IPS-18c (cell line): ENCODE measurements at regions not wholly inside any gene's neighbourhood (a gene's known extent, or its start where the extent isn't known, plus 50 kb on each side); places are given as distances from the start of the nearest gene placed in this dataset.

Source experiments
- H3K4me3 ChIP-seq: 2 replicates; pipeline ENCODE4 v1.7.0; 2013; ENCODE audit warnings: low read depth, mild to moderate bottlenecking, low read length, moderate library complexity; ENCODE audit not compliant: insufficient read depth
- H3K9me3 ChIP-seq: one replicate; pipeline ENCODE4 v1.6.1; 2013; ENCODE audit warnings: mild to moderate bottlenecking, low read length, moderate library complexity; ENCODE audit not compliant: control insufficient read depth, insufficient read depth

DNA sequence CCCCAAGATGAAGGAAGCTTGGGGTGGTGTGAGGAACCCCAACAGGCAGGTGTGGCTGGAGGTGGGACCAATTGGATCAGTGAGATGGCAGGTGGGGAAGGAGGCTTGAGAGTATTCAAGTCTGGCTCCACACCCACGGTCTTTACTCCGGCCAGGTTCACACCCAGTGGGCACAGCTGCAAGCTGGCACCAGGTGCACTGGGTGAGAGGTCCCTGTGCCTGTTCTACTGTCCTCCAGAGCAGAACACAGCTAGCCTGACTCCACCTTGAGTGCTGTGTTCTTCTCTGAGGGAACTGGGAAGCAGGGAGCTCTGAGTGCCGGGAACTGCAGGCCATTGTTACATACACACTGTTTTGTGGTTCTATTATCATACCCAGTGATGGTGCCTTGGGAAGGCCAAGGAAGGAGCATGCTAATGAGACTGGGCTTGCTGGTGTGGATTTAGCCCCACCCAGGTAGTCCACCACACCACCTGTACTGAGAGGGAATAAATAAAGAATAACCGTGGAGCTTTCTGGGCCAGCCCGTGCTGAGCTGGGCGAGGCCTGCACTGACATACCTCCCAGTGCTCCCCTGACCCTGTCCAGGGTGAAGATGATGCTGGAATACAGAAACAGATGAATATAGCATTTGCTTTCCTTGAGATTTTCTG, 93.4 kb downstream of the ABHD5 start:
- Histone ChIP-seq H3K9me3 (no peaks in the 10 kb centered on the region), H3K4me3 (no peak overlapping the region)

DNA sequence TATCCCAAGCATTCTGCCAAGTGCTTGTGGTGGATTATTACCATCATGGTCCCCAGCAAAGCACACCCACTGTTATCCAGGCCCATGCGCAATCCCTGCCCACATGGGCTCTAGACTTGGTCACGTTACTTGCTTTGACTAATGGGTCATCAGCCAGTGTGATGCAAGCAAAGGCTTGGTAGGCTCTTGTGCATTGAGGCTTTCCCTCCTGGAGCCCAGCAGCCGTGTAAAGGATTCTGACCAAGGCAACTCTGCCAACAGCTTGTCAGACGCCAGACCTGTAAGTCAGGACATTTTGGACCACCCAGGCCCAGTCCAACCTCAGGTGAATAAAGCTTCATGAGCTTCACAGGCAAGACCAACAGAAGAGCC, 93.9 kb downstream of the ABHD5 start:
- Histone ChIP-seq H3K4me3 (no peak overlapping the region), H3K9me3 (no peaks in the 10 kb centered on the region)

- H3K4me3 ChIP-seq = no peak overlapping the region
Observed at GRCh38 chr3:43785551-43785950, 94.8 kb downstream of the ABHD5 start.

GRCh38 chr3:43786102-43786501, 95.4 kb downstream of the ABHD5 start:
- no peaks in the 10 kb centered on the region for H3K9me3 ChIP-seq
- H3K4me3 ChIP-seq = no peak overlapping the region

More at GRCh38 chr3:43785551-43785950, 94.8 kb downstream of the ABHD5 start:
- no peaks in the 10 kb centered on the region for H3K9me3 ChIP-seq

GRCh38 chr3:43786526-43787305, 96.0 kb downstream of the ABHD5 start:
- H3K4me3 ChIP-seq = no peak overlapping the region
- H3K9me3 ChIP-seq = no peaks in the 10 kb centered on the region

DNA sequence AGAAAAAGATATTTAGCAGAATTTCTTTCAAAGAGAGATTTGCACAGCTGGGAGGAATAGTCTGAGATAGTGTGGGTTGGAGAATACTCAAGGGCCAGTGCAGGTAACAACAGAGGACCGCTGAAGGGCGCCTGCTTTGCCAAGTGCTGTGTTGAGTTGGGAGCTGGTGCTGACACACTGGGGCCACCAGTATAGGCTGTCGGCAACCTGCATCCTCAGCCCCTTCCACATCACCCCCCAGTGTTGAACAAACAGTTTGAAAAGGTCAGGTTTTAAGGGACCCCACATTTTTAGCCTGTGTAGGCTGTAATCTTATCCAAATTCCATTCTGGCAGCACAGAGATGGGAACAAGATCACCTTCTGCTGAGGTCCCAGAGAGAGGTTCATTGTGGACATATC, 96.6 kb downstream of the ABHD5 start:
- Histone ChIP-seq H3K9me3 (no peaks in the 10 kb centered on the region), H3K4me3 (no peak overlapping the region)

DNA sequence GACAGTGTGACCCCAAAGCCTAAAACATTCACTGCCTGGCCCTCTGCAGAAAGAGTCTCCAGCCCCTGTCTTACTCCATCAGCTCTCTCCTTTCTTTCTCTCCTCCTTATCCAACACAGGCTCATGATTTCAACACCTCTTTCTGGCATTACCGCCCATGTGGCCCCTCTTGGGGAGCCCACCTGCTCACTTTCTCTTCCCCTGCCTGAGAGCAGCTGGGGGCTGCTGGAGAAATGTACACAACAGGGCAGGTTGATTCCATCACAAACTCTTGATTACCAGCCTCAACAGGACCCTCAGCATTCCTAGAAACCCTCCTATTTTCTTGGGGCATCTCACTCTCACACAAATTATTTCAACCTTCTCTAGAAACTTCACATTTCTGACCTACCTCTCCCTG, 98.3 kb downstream of the ABHD5 start:
- H3K4me3 ChIP-seq = no peak overlapping the region

DNA sequence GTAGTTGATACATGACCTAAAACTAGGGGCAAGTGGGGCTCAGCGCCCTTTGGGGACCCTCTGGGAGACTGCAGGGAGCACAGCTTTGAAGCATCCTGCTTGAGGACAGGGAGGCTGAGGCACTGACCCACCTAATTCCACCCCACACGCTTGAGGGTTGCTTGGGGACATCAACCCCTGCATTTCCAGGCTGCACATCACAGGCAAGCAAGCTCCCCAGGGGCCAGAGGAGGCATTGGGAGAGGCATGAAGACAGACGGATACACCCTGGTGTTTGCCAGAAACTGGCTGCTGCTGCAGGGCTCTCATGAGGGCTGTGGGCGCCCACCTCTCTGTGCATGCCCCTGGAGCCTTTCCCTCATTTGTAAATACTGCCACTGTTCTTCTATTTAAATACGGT, 99.3 kb downstream of the ABHD5 start:
- Histone ChIP-seq H3K9me3 (peaks cover 2% of the 10 kb centered on the region), H3K4me3 (no peak overlapping the region)

More for the DNA sequence above, 98.3 kb downstream of the ABHD5 start:
- peaks cover 2% of the 10 kb centered on the region for H3K9me3 ChIP-seq

DNA sequence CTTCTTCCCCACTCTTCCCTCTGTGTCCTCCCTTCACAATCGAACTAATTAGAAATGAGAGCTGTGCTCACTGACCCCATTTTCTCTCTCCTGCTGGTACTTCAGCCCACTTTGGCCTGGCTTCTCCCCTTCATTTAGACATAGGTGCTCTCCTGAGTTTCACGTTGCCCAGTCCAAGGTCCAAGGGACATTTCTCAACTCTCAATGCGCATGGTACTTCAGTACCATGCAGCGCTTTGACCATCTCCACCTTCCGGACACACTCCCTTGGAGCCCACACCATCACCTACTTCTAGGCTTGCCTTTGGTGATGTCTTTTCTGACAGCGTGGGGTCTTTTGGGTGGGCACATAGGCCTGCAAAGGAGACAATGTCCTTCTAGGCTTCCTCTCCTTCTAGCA, 99.7 kb downstream of the ABHD5 start:
- H3K9me3 ChIP-seq = peaks cover 2% of the 10 kb centered on the region
- H3K4me3 ChIP-seq = no peak overlapping the region

DNA sequence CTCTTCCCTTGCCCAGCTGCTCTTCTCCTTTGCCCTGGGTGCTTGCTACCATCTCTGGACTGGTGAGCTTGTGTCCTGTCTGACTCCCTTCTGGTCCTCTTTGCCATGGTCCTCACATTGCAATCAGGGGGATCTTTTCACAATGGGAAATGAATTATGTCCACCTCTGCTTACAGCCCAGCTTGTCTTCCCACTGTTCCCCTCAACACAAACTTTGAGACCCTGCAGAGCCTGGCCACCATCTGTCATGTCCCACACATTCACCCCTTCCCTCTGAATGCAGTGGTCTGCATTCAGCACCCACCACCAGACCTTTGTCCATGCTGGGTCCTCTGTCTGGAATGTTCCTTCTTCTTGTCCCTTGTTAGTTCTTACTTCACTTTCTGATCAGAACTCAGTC, 100.5 kb downstream of the ABHD5 start:
- Histone ChIP-seq H3K9me3 (peaks cover 2% of the 10 kb centered on the region), H3K4me3 (no peak overlapping the region)

DNA sequence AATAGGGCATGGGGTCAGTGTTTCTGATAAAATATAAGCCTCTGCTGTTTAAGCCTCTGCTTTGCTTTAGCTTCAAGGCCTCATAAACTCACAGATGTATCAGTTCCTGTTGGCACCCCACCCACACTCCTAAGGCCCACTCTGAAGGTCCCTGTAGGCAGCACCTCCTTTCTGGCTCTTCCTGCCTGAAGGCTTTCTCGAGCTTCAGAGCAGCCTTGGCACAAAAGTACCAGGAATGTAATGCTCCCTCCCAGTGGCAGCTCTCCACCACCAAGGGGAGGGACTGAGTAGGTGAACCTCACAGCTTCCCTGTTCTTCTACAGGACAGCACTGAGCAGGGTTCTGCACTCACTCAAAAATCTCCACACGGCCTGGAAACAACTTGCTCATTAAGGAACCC, 102.2 kb downstream of the ABHD5 start:
- H3K4me3 ChIP-seq = no peak overlapping the region
- H3K9me3 ChIP-seq = peaks cover 2% of the 10 kb centered on the region

DNA sequence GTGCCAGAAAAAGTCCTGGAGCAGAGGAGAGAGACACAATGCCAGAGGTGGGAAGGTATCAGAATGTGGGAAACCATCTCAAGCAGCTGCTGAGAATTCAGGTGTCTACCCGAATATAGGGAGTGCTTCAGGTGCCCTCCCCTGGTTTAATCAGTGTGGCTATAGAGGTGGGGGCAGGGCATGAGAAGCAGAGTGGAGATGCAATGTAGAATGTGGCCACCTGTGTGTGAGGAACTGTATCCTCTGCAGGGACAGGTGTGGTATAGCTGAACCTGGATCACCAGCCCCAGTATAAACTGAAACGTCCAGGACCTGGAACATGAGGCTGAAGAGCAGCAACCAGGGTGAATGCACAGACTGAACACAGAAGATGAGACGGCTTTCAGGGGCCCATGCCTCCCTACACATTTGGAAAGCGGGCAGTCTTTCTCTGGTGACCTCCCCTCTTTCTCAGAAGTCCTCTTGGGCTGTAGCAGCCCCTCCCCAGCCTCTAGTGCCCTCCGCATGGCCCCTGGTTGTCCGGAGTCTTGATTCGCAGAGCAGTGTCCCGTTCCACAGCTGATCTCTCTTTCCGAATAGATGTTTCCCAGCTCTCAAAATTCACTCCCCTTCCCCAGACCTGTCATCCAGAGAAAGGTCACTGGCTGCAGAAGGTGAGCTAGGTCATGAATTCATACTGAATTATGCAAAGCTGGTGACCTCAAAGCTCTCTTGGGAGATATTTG, 103.1 kb downstream of the ABHD5 start:
- H3K4me3 ChIP-seq = no peak overlapping the region; the same call in 1 of the 2 replicates

GRCh38 chr3:43794776-43795175, 104.0 kb downstream of the ABHD5 start:
- peaks cover 2% of the 10 kb centered on the region for H3K9me3 ChIP-seq

More for the DNA sequence above, 103.1 kb downstream of the ABHD5 start:
- peaks cover 2% of the 10 kb centered on the region for H3K9me3 ChIP-seq

GRCh38 chr3:43795491-43795890, 104.8 kb downstream of the ABHD5 start:
- Histone ChIP-seq H3K4me3 (no peak overlapping the region), H3K9me3 (peaks cover 2% of the 10 kb centered on the region)

More at GRCh38 chr3:43794776-43795175, 104.0 kb downstream of the ABHD5 start:
- H3K4me3 ChIP-seq = no peak overlapping the region

- Histone ChIP-seq H3K9me3 (peaks cover 2% of the 10 kb centered on the region), H3K4me3 (no peak overlapping the region)
Observed at GRCh38 chr3:43796041-43796596, 105.4 kb downstream of the ABHD5 start.

- Histone ChIP-seq H3K4me3 (no peak overlapping the region), H3K9me3 (peaks cover 2% of the 10 kb centered on the region)
Observed at GRCh38 chr3:43797794-43798193, 107.1 kb downstream of the ABHD5 start.

GRCh38 chr3:43810797-43811196, 120.1 kb downstream of the ABHD5 start:
- H3K4me3 ChIP-seq = no peak overlapping the region
- no peaks in the 10 kb centered on the region for H3K9me3 ChIP-seq

GRCh38 chr3:43814461-43814860, 123.7 kb downstream of the ABHD5 start:
- Histone ChIP-seq H3K9me3 (no peaks in the 10 kb centered on the region), H3K4me3 (no peak overlapping the region)
